Urinary bladder (tissue), 3 donors: ENCODE measurements at regions not wholly inside any gene's neighbourhood (a gene's known extent, or its start where the extent isn't known, plus 50 kb on each side); places are given as distances from the start of the nearest gene placed in this dataset.
"Not testable (repeated sequence)": the region's sequence is repeated elsewhere in the genome, so short reads cannot be mapped to it uniquely, and the experiment has no call there.

Source experiments
- DNase-seq: peaks from one replicate; pipeline ENCODE4 v3.0.0-alpha.2; 2015; ENCODE audit errors: extremely low spot score
- H3K27ac ChIP-seq: one replicate; pipeline ENCODE4 v1.5.1; 2013; ENCODE audit warnings: low read depth, mild to moderate bottlenecking, moderate library complexity
- H3K36me3 ChIP-seq: one replicate; pipeline ENCODE4 v1.6.1; 2013; ENCODE audit warnings: mild to moderate bottlenecking, moderate library complexity; ENCODE audit not compliant: insufficient read depth
- H3K4me1 ChIP-seq: one replicate; pipeline ENCODE4 v1.6.1; 2013; ENCODE audit warnings: mild to moderate bottlenecking, moderate library complexity; ENCODE audit not compliant: insufficient read depth
- H3K4me3 ChIP-seq: one replicate; pipeline ENCODE4 v1.5.1; 2013; ENCODE audit warnings: low read depth, low read length
- WGBS: extraction: QIAGEN DNeasy Blood & Tissue Kit; methylation state at CpG from one replicate; pipeline ENCODE4 v1.1.7; 2013; 5-methylcytosine and 5-hydroxymethylcytosine counted together
- donor health status: healthy with polysubstance abuse.
- donor health status: healthy.

DNA sequence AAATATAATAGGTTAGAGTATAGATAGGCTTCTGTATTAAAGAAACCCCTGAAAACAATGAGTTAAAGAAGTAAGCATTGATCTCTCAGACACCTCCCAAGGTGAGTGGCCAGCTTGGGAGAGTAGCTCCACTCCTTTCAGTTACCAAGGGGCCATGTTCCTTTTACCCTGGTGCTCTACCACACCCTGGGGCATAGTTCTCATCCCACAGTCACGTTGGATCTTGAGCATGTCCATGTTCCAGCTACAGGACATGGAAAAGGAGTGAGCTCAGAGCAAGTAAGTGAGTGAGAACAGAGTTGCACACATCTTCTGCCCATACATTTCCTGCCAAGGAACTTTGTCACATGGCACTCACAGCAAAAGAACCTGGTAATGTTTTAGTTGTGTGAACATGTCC, 325.9 kb upstream of the SLC39A10 start:
- no peak overlapping the region for H3K4me3 ChIP-seq
- H3K36me3 ChIP-seq = no peaks in the 10 kb centered on the region
- no peaks in the 10 kb centered on the region for H3K4me1 ChIP-seq
- DNase-seq = no peak
- 51% methylated on average over 1 of the region's 1 CpG for WGBS
- H3K27ac ChIP-seq = no peak overlapping the region

DNA sequence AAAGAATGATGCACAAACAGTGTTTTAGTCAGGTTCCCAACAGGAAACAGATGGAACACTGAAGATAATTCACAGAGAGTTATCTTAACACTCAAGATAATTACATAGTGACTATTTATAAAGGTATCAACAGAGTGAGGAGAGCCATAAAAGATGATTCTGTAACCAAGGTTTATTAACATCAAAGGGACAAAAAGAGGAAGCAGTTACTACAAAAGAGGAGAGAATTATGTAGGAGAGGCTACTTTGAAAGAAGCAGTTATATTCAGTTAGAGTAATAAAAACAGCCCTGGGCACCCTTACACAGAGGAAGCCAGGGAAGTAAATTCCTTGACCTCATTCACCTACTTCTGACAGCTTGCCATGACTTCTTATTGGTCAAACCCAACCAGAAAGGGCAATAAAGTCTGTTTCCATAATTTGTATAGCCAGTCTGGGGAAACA, 326.5 kb upstream of the SLC39A10 start:
- no peaks in the 10 kb centered on the region for H3K36me3 ChIP-seq
- H3K27ac ChIP-seq = no peak overlapping the region
- H3K4me3 ChIP-seq = no peak overlapping the region

DNA sequence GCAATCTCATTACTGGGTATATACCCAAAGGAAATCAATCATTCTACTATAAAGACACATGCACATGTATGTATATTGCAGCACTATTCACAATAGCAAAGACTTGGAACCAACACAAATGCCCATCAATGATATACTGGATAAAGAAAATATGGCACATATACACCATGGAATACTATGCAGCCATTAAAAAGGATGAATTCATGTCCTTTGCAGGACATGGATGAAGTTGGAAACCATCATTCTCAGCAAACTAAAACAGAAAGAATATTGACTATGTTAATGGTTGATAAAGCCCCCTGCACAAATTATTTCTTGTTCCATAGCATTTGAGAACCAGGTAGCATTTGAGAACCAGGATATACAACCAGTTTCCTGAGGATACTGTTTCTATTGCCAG, 327.2 kb upstream of the SLC39A10 start:
- H3K4me3 ChIP-seq, DNase-seq, H3K4me1 ChIP-seq, H3K27ac ChIP-seq, H3K36me3 ChIP-seq: not testable (repeated sequence)

More for the DNA sequence above, 326.5 kb upstream of the SLC39A10 start:
- no peak for DNase-seq
- no peaks in the 10 kb centered on the region for H3K4me1 ChIP-seq

DNA sequence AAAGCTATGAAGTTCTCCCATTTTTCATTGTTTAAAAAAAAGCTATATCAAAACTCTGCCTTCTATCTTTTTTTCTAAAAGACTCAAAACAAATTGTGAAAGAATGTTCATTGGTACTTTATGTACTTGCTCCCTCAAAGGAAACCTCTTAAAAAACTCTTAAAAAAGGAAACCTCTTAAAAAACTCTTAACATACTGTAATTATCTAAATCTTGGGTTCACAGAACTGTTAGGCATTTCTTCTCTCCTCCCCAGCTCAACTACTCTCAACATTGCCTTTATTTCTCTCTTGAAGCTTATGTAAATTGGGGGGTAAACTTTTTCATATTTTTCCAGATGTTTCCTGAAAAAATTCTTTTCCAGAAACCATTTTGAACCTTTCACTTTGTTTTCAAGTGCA, 330.5 kb upstream of the SLC39A10 start:
- DNase-seq = no peak
- Histone ChIP-seq H3K4me3 (no peak overlapping the region), H3K27ac (no peak overlapping the region), H3K36me3 (no peaks in the 10 kb centered on the region), H3K4me1 (no peaks in the 10 kb centered on the region)

DNA sequence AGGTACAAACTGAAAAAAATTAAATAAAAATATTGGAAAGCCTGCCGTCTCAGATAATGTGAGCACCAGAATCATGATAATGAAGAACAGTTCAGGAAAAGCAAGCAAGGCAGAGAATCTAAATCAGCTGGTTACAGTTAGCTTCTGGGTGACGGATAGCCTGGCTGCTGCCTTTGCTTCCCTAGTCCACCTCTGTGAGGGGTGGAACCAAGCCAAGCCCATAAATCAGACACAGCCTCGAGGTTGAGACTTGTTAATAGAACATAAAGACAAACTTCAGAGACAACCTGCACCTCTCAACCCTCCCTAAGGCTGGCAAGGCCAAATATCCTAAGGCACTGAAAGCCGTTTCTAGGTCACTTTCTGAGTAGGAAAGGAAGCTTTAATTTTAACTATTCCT, 334.7 kb upstream of the SLC39A10 start:
- no peaks in the 10 kb centered on the region for H3K36me3 ChIP-seq
- no peak overlapping the region for H3K4me3 ChIP-seq
- DNase-seq = no peak
- H3K27ac ChIP-seq = no peak overlapping the region
- no peaks in the 10 kb centered on the region for H3K4me1 ChIP-seq
- 26% methylated on average over 4 of the region's 4 CpGs for WGBS

DNA sequence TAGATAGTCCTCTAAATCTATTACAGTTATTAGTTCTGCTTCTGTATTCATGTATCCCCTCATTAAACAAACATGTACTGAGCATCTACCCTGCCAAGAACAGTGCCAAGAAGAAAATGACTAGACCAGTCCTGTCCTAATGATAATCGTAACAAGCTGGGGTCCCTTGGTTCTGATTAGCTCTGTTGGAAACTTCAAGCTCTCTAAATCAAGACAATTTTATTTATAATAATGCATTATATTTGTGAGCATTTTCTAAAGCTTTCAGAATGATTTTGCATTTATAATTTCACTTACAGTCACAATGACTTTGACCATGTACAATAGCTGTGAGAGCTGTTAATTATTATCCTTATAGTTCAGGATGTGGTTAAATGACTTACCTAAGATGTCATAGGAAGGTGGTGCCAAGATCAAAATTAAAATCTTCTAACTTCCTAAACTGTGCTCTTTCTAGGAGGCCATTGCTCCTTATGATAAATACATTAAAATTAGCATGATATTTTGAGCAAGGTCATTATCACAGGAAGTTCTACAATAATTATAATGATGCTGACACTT, 336.5 kb upstream of the SLC39A10 start:
- H3K4me3 ChIP-seq = no peak overlapping the region
- no peaks in the 10 kb centered on the region for H3K4me1 ChIP-seq
- WGBS = 81% methylated on average over 1 of the region's 1 CpG
- H3K36me3 ChIP-seq = no peaks in the 10 kb centered on the region
- no peak for DNase-seq
- H3K27ac ChIP-seq = no peak overlapping the region

DNA sequence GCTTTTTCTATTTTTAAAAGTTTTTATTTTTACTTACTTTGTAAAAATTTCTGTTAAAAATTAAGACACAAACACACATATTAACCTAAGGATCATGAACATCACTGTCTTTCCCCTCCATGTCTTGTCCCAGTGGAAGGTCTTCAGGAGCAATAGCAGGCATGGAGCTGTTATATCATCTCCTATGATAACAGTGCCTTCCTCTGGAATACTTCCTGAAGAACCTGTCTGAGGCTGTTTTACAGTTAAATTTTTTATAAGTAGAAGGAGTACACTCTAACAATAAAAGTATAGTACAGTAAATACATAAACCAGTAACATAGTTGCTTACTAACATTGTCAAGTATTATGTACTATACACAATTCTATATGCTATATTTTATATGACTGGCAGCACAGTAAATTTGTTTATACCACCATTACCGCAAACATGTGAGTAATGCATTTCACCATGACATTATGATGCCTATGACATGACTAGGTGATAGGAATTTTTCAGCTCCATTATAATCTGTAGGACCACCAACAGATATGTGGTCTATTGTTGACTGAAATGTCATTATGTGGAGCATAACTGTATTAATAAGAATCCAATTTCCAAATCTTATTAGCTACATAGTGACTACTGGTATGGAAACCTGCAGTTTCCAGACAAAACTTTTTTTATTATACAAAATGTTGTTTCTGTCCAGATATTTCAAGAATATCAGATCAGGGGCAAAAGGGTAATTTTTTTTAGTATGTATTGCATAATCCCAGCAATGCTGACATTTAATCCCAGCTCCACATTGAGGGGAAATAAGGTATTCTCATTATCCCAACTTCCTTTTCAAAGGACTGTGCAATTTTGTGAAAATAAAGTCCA, 337.2 kb upstream of the SLC39A10 start:
- Histone ChIP-seq H3K4me1 (no peaks in the 10 kb centered on the region), H3K4me3 (no peak overlapping the region), H3K27ac (no peak overlapping the region), H3K36me3 (no peaks in the 10 kb centered on the region)
- 52% methylated on average over 1 of the region's 1 CpG for WGBS
- no peak for DNase-seq

DNA sequence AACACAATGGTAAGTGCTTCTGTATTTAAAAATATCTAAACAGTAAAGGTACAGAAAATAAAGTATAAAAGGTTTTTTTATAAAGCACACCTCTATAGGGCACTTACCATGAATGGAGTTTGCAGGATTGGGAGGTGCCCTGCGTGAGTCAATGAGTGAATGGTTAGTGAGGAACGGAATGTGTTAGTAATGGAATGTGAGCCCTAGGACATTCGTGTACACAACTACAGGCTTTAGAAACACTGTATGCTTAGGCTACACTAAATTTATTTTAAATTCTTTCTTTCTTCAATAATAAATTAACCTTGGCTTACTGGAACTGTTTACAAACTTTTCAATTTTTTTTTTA, 337.9 kb upstream of the SLC39A10 start:
- no peaks in the 10 kb centered on the region for H3K4me1 ChIP-seq
- WGBS = 63% methylated on average over 3 of the region's 3 CpGs
- DNase-seq = no peak

DNA sequence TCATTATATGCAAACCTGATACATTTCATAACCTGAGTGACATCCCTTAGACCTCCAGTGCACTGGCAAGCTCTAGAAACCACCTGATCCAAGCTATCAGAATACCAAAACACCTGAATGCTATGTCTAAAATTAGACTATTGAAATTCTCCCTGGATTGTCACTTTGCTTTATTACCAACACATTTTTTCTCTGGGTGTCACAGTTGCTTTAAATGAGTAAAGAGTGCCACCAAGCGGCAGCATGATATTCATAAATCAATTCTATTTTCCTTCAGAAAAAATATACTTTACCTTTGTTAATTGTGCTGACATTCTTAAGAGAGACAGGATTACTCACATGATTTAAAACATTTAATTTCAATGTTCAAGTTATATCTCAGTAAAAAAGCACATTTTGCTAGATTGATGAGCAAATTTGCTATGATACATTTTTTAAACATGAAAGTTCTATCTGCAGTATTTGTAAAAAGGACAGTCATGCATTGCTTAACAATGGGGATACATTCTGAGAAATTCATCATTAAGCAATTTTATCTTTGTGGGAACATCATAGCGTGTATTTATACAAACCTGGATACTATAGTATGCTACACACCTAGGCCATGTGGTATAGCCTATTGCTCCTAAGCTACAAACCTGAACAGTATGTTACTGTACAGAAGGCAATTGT, 338.4 kb upstream of the SLC39A10 start:
- H3K27ac ChIP-seq = no peak overlapping the region
- no peak for DNase-seq
- H3K4me3 ChIP-seq = no peak overlapping the region
- WGBS = 9% methylated on average over 2 of the region's 2 CpGs
- no peaks in the 10 kb centered on the region for H3K4me1 ChIP-seq
- H3K36me3 ChIP-seq = no peaks in the 10 kb centered on the region

More for the DNA sequence above, 337.9 kb upstream of the SLC39A10 start:
- Histone ChIP-seq H3K36me3 (no peaks in the 10 kb centered on the region), H3K27ac (no peak overlapping the region), H3K4me3 (no peak overlapping the region)

DNA sequence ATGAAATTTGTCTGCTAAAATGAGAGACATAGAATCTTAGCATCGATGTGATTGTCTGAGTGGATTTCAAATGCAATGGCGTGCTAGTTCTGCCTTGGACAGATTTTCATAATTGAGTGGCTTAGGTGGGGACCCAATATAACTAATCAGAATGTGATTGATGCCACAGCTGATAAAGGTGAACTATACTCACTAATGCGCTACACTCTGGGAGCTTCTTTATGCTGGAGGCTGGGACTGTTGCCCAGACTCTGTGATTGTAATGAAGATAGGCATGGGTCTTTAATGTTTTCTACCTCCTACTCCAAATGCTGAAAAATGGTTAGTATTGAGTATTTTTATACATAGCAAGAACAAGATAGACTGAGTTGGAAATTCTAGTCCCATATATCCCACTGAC, 339.5 kb upstream of the SLC39A10 start:
- Histone ChIP-seq H3K27ac (no peak overlapping the region), H3K36me3 (no peaks in the 10 kb centered on the region), H3K4me1 (no peaks in the 10 kb centered on the region), H3K4me3 (no peak overlapping the region)
- DNase-seq = no peak
- WGBS = 90% methylated on average over 3 of the region's 3 CpGs

DNA sequence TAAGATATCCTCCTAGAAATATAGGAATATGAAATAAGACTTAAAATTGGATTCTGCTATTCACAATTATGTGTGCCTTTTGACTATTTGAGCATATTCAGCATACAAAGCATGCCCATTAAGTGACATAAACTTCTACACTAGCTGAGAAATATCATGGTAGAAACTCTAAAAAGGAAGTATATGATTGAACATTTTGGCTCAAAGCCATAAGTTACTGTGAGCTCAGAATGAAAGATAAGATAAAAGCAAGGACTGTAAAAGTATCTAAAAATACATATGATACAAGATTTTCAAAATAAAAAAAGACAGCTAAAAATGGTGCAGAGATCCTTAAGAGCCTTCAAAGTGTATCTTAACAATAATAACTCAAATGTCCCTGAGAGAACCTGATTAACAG, 340.5 kb upstream of the SLC39A10 start:
- no peak overlapping the region for H3K4me3 ChIP-seq

DNA sequence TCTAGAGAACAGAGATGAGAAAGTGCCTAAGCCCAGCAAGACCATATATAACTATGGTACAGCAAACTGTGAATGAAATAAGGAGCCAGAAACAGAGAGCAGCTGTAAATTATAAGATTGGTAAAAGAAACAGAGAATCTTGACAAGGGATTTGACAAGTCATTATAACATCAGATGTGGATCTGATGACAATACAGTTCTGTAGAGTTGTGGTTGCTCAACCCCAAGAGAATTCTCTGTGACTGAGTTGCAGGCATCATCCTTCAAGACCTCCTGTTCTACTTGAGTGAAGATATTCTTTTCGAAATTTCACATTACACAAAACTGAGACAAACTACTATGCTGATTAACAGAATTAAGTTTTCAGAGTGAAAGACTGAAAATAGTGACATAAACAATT, 343.1 kb upstream of the SLC39A10 start:
- Histone ChIP-seq H3K4me1 (no peaks in the 10 kb centered on the region), H3K36me3 (no peaks in the 10 kb centered on the region), H3K4me3 (no peak overlapping the region), H3K27ac (no peak overlapping the region)
- no peak for DNase-seq
- WGBS = 99% methylated on average over 1 of the region's 1 CpG

More for the DNA sequence above, 340.5 kb upstream of the SLC39A10 start:
- H3K4me1 ChIP-seq = no peaks in the 10 kb centered on the region
- H3K36me3 ChIP-seq = no peaks in the 10 kb centered on the region
- H3K27ac ChIP-seq = no peak overlapping the region
- no peak for DNase-seq

DNA sequence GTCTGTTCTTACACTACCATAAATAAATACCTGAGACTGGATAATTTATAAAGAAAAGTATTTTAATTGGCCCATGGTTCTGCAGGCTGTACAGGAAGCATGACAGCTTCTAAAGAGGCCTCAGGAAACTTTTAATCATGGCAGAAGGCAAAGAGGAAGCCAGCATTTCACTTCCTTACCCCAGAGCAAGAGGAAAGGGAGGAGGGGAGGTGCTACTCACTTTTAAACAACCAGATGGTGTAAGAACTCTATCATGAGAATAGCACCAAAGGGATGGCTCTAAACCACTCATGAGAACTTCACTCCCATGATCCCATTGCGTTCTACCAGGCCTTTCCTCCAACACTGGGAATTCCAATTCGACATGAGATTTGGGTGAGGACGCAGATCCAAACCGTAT, 344.4 kb upstream of the SLC39A10 start:
- WGBS = 97% methylated on average over 4 of the region's 4 CpGs
- no peak overlapping the region for H3K27ac ChIP-seq
- H3K36me3 ChIP-seq = no peaks in the 10 kb centered on the region

DNA sequence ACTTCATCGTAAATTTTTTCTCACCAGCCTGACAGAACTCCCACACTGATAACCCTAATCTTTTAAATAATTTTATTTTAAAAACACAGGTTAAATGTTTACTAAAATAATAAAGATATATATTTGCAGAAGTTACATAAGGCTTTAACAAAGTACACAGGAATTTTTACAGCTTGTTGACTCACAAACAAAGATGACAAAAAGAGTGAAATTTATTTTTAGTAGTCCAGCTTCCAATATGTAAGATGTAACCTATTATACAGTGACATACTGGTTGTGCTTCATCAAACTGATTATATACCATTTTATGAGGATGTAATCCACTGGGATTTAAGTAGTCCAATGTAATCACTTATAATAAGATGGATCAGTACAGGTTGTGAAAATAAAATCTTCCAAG, 348.9 kb upstream of the SLC39A10 start:
- Histone ChIP-seq H3K4me3 (no peak overlapping the region), H3K36me3 (no peaks in the 10 kb centered on the region), H3K27ac (no peak overlapping the region), H3K4me1 (no peaks in the 10 kb centered on the region)
- DNase-seq = no peak
- WGBS = 31% methylated on average over 1 of the region's 1 CpG

More for the DNA sequence above, 344.4 kb upstream of the SLC39A10 start:
- Histone ChIP-seq H3K4me3 (no peak overlapping the region), H3K4me1 (no peaks in the 10 kb centered on the region)
- no peak for DNase-seq
